Peyer's patch (tissue), 4 donors: ENCODE measurements at regions not wholly inside any gene's neighbourhood (a gene's known extent, or its start where the extent isn't known, plus 50 kb on each side); places are given as distances from the start of the nearest gene placed in this dataset.

Source experiments
- DNase-seq, 3 donors: peaks; one replicate each; pipeline ENCODE4 v3.0.0-alpha.2; 2017 to 2019
- H3K27ac ChIP-seq, 4 donors: fragments of 200-600 bp; sonication (generic); one replicate each; pipeline ENCODE4 v1.5.1; 2016 to 2019
- H3K27me3 ChIP-seq, 2 donors: fragments of 200-600 bp; sonication (generic); one replicate each; pipeline ENCODE4 v1.5.1; 2019
- H3K36me3 ChIP-seq, 3 donors: fragments of 200-600 bp; sonication (generic); one replicate each; pipeline ENCODE4 v1.5.1; 2016 to 2019
- H3K4me1 ChIP-seq, 4 donors: fragments of 200-600 bp; sonication (generic); one replicate each; pipeline ENCODE4 v1.5.1; 2016 to 2019
- H3K4me3 ChIP-seq, 4 donors: fragments of 200-600 bp; sonication (generic); 1 replicate in 3 of 4; 2 replicates in 1 of 4; pipeline ENCODE4 v1.5.1; 2016 to 2019; ENCODE audit warnings: mild to moderate bottlenecking in 1 of 4
- H3K9me3 ChIP-seq, 4 donors: fragments of 200-600 bp; sonication (generic); one replicate each; pipeline ENCODE4 v1.5.1; 2016 to 2019; ENCODE audit warnings: mild to moderate bottlenecking in 1 of 4
- POLR2A ChIP-seq, 2 donors: fragments of 450-650 bp; IDR thresholded peaks; one replicate each; pipeline ENCODE4 v1.5.1; 2017; ENCODE audit warnings: antibody characterized with exemption in 2 of 2, mild to moderate bottlenecking in 2 of 2, moderate library complexity in 2 of 2
- TF ChIP-seq, protein P1 (sequence below), 6 experiments: fragments of 450-650 bp in 4 of 6; fragments of 200-600 bp in 2 of 6; sonication (generic) in 1 of 6; IDR thresholded peaks; one replicate each; pipeline ENCODE4 v1.5.1; 2017 to 2019; ENCODE audit warnings: antibody characterized with exemption in 6 of 6, mild to moderate bottlenecking in 3 of 6, moderate library complexity in 1 of 6

DNA sequence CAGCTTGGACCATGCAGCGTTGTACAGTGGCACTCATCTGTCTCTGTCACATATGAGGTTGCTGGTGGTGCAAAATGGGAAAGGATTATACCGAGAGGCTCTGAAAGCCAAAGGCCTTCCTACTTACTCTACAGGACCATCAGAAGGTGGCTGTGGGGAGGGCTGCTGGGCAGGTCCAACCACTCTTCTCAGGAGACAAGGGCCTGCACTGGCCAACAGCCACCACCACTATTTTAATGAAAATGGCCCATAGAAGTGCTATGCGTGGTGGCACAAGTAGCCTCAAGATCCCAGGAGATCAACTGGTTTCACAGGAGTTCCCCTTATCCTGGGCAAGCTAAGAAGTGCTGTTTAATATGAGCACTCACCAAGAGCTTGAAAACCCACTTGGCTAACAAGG is 52.3 kb downstream of the MRPL57 start:
- Histone ChIP-seq H3K4me3 (no peak overlapping the region), H3K4me1 (no peaks in the 10 kb centered on the region), H3K27me3 (no peaks in the 10 kb centered on the region), H3K27ac (no peak overlapping the region), H3K36me3 (no peaks in the 10 kb centered on the region), H3K9me3 (no peaks in the 10 kb centered on the region)
- TF ChIP-seq POLR2A (IDR thresholded peaks at IDR 0.05), result no peak
- TF ChIP-seq, protein P1, sequence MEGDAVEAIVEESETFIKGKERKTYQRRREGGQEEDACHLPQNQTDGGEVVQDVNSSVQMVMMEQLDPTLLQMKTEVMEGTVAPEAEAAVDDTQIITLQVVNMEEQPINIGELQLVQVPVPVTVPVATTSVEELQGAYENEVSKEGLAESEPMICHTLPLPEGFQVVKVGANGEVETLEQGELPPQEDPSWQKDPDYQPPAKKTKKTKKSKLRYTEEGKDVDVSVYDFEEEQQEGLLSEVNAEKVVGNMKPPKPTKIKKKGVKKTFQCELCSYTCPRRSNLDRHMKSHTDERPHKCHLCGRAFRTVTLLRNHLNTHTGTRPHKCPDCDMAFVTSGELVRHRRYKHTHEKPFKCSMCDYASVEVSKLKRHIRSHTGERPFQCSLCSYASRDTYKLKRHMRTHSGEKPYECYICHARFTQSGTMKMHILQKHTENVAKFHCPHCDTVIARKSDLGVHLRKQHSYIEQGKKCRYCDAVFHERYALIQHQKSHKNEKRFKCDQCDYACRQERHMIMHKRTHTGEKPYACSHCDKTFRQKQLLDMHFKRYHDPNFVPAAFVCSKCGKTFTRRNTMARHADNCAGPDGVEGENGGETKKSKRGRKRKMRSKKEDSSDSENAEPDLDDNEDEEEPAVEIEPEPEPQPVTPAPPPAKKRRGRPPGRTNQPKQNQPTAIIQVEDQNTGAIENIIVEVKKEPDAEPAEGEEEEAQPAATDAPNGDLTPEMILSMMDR (IDR thresholded peaks at IDR 0.05), result no peak
- no peak for DNase-seq

DNA sequence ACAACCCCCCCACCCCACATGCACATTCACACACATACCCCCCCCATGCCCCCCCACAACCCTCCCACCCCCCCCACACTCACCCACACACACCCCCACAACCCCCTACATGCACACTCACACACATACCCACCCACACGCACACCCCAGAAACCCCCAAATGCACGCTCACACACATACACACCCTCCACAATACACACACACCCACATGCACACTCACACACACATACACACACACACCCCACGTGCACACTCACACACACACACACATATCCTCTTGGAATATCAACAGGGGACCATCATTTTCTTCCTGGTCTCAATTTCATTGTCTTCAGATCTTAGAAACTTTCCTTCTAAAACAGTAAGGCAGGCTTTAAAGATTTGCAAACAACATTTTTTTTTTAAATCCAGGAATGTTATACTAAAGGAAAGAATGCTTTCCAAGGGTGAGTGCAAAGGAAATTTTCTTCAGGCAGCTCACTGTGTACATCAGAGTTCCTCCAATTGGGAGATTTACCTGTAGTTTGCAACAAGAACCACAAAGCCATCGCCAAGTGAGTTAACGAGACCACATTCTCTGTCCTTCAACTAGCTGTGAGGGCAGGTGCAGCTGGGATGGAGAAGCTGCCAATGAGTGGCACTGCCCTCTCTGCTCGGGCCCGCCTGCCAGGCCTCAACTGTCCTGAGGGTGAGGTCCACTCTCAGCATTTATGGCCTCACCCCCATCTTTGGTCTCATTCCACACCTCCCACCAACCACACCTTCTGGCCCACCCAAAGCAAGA is 53.0 kb downstream of the MRPL57 start:
- DNase-seq, result no peak
- no peak overlapping the region for H3K27ac ChIP-seq
- H3K27me3 ChIP-seq, result no peaks in the 10 kb centered on the region
- H3K36me3 ChIP-seq, result no peaks in the 10 kb centered on the region
- no peaks in the 10 kb centered on the region for H3K9me3 ChIP-seq
- H3K4me3 ChIP-seq, result no peak overlapping the region
- TF ChIP-seq POLR2A (IDR thresholded peaks at IDR 0.05), result no peak
- TF ChIP-seq, protein P1 (IDR thresholded peaks at IDR 0.05), result no peak
- no peaks in the 10 kb centered on the region for H3K4me1 ChIP-seq

DNA sequence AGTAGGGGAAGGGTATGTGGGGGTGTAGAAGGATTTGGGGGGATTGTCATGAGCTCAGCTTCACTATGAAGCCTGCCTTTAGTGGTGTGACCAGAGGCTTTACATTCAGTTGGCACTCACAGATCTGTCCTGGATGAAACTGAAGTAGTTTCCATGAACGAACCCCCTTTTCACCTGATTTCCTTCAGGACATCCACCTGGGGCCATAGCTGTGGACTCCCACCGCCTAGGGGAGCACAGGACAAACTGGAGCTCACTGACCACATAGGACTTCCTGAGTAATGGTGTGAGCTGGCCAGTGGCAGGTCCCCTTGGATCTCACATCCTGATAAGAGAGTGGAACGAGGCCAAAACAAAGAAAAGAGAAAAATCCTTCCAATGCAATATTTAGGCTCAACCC is 54.1 kb downstream of the MRPL57 start:
- Histone ChIP-seq H3K27me3 (no peaks in the 10 kb centered on the region), H3K4me3 (no peak overlapping the region), H3K36me3 (no peaks in the 10 kb centered on the region), H3K9me3 (no peaks in the 10 kb centered on the region), H3K27ac (no peak overlapping the region), H3K4me1 (no peaks in the 10 kb centered on the region)
- TF ChIP-seq POLR2A (IDR thresholded peaks at IDR 0.05), result no peak
- DNase-seq, result no peak

DNA sequence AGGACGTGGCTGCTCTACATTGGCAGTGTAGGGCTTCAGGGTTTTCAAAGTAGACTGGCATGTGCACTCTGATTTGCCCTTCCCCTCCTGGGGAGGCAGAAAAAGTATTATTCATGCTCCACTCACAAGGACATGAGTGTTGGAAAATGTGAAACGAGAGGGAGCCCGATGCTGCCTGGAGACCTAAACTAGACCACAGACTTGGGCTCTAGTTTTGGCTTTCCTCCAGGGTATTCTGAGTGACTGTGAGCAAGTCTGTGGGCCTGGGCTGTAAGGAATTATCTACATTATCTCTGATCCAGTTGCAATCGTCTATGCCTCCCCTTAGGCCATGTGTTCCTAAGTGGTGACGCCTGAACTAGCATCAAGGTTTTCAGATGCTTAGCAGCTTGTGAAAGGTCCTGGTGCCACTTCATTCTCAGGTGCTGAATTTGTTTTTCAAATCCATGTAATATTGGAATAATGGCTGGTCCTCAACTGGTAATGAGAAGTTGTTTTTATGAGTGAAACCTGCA is 55.0 kb downstream of the MRPL57 start:
- no peaks in the 10 kb centered on the region for H3K36me3 ChIP-seq
- TF ChIP-seq, protein P1 (IDR thresholded peaks at IDR 0.05), result no peak
- TF ChIP-seq POLR2A (IDR thresholded peaks at IDR 0.05), result no peak
- H3K27ac ChIP-seq, result no peak overlapping the region
- DNase-seq, result no peak
- H3K4me1 ChIP-seq, result no peaks in the 10 kb centered on the region
- no peaks in the 10 kb centered on the region for H3K9me3 ChIP-seq
- no peak overlapping the region for H3K4me3 ChIP-seq
- no peaks in the 10 kb centered on the region for H3K27me3 ChIP-seq

DNA sequence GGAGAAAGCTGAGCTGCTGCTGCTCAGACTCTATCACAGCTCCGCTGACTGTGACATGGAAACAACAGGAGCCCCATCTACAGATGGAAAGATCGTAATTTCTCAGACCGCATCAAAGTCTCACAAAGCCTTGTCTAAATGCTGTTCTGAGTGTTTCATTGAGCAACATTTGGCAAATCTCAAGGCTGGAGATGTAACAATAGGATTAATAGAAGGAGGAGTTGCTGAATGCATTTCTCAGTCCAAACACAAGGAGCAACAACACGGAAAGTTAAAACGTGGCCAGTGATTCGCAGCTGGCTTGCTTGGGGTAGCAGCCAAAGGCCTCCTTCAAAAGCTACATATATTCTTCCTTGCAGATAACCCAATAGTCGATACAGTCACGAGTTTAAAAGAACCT is 55.7 kb downstream of the MRPL57 start:
- H3K4me1 ChIP-seq, result no peaks in the 10 kb centered on the region
- H3K27me3 ChIP-seq, result no peaks in the 10 kb centered on the region
- no peak for TF ChIP-seq POLR2A (IDR thresholded peaks at IDR 0.05)
- TF ChIP-seq, protein P1 (IDR thresholded peaks at IDR 0.05), result no peak
- H3K27ac ChIP-seq, result peak overlapping the region in 3 of 4 donors; percentile 7 to 39 (median 13)
- H3K36me3 ChIP-seq, result no peaks in the 10 kb centered on the region
- H3K4me3 ChIP-seq, result no peak overlapping the region
- DNase-seq, result no peak
- no peaks in the 10 kb centered on the region for H3K9me3 ChIP-seq

DNA sequence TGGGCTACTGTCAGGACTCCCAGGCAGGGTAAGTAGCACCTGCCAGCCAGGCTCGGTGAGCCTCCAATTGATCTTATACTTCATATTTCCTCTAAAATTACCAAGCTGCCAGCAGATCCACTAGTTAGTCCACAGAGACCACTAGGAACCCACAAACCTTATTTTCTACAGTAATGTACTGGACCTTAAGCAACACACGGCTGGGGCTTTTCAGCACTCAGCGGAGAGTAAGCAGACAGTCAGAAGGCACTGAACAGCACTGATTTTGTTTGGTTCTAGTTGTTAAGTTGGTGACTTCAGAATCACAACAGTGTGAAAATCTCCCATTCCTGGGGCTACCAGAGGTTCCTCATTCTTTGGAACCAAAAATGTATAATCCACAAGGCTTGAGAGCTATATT is 56.1 kb downstream of the MRPL57 start:
- no peaks in the 10 kb centered on the region for H3K4me1 ChIP-seq
- no peak for DNase-seq
- H3K27ac ChIP-seq, result peak overlapping the region in 3 of 4 donors; percentile 7 to 39 (median 13)
- H3K9me3 ChIP-seq, result no peaks in the 10 kb centered on the region
- no peaks in the 10 kb centered on the region for H3K36me3 ChIP-seq
- TF ChIP-seq, protein P1 (IDR thresholded peaks at IDR 0.05), result no peak
- no peak for TF ChIP-seq POLR2A (IDR thresholded peaks at IDR 0.05)
- H3K4me3 ChIP-seq, result no peak overlapping the region
- no peaks in the 10 kb centered on the region for H3K27me3 ChIP-seq
